ENCODE measurements at regions not wholly inside any gene's neighbourhood (a gene's known extent, or its start where the extent isn't known, plus 50 kb on each side); places are given as distances from the start of the nearest gene placed in this dataset.

GRCh38 chr20:16944745-16945144 lies 196.6 kb downstream of the OTOR start:
- DNase-seq (ENCODE audit: low read depth in 3 of 3, low spot score in 1 of 3), result no peak

GRCh38 chr20:16945619-16946018 lies 197.5 kb downstream of the OTOR start:
- DNase-seq (ENCODE audit: low read depth in 3 of 3, low spot score in 1 of 3), result no peak

- DNase-seq (ENCODE audit: low read depth in 3 of 3, low spot score in 1 of 3), result no peak
These were observed 197.9 kb downstream of the OTOR start for GRCh38 chr20:16946097-16946496.

- no peak for DNase-seq (ENCODE audit: low read depth in 3 of 3, low spot score in 1 of 3)
These were observed 199.3 kb downstream of the OTOR start for GRCh38 chr20:16947479-16947878.

- no peak for DNase-seq (ENCODE audit: low read depth in 3 of 3, low spot score in 1 of 3)
These were observed 203.7 kb downstream of the OTOR start for GRCh38 chr20:16951876-16952275.

GRCh38 chr20:16952965-16953364 lies 204.8 kb downstream of the OTOR start:
- DNase-seq (ENCODE audit: low read depth in 3 of 3, low spot score in 1 of 3), result no peak

- DNase-seq (ENCODE audit: low read depth in 3 of 3, low spot score in 1 of 3), result no peak
These were observed 205.7 kb downstream of the OTOR start for GRCh38 chr20:16953858-16954257.

- no peak for DNase-seq (ENCODE audit: low read depth in 3 of 3, low spot score in 1 of 3)
These were observed 207.3 kb downstream of the OTOR start for GRCh38 chr20:16955462-16955861.

- DNase-seq (ENCODE audit: low read depth in 3 of 3, low spot score in 1 of 3), result no peak
These were observed 207.8 kb downstream of the OTOR start for GRCh38 chr20:16955971-16956370.

GRCh38 chr20:16965401-16965800 lies 217.2 kb downstream of the OTOR start:
- no peak for DNase-seq (ENCODE audit: low read depth in 3 of 3, low spot score in 1 of 3)

GRCh38 chr20:16966276-16966880 lies 218.2 kb downstream of the OTOR start:
- DNase-seq (ENCODE audit: low read depth in 3 of 3, low spot score in 1 of 3), result no peak

GRCh38 chr20:16968099-16968498 lies 219.9 kb downstream of the OTOR start:
- DNase-seq (ENCODE audit: low read depth in 3 of 3, low spot score in 1 of 3), result no peak

- no peak for DNase-seq (ENCODE audit: low read depth in 3 of 3, low spot score in 1 of 3)
These were observed 222.6 kb downstream of the OTOR start for GRCh38 chr20:16970776-16971175.

GRCh38 chr20:16974080-16974854 lies 226.1 kb downstream of the OTOR start:
- DNase-seq (ENCODE audit: low read depth in 3 of 3, low spot score in 1 of 3), result no peak

- DNase-seq (ENCODE audit: low read depth in 3 of 3, low spot score in 1 of 3), result no peak
These were observed 226.7 kb downstream of the OTOR start for GRCh38 chr20:16974855-16975162.

- DNase-seq (ENCODE audit: low read depth in 3 of 3, low spot score in 1 of 3), result no peak
These were observed 227.5 kb downstream of the OTOR start for GRCh38 chr20:16975682-16976081.

GRCh38 chr20:16978497-16978896 lies 230.3 kb downstream of the OTOR start:
- no peak for DNase-seq (ENCODE audit: low read depth in 3 of 3, low spot score in 1 of 3)

- no peak for DNase-seq (ENCODE audit: low read depth in 3 of 3, low spot score in 1 of 3)
These were observed 234.1 kb downstream of the OTOR start for GRCh38 chr20:16982091-16982726.

- DNase-seq (ENCODE audit: low read depth in 3 of 3, low spot score in 1 of 3), result no peak
These were observed 236.3 kb downstream of the OTOR start for GRCh38 chr20:16984481-16984880.

- no peak for DNase-seq (ENCODE audit: low read depth in 3 of 3, low spot score in 1 of 3)
These were observed 223.5 kb upstream of the PCSK2 start for GRCh38 chr20:17003170-17003870.

- no peak for DNase-seq (ENCODE audit: low read depth in 3 of 3, low spot score in 1 of 3)
These were observed 216.7 kb upstream of the PCSK2 start for GRCh38 chr20:17010181-17010580.
